HG03045 (cell line): ENCODE measurements at regions not wholly inside any gene's neighbourhood (a gene's known extent, or its start where the extent isn't known, plus 50 kb on each side); places are given as distances from the start of the nearest gene placed in this dataset.
A peak's percentile ranks its signal among the peaks of the same experiment; 100 is the strongest.

Source experiments
- ATAC-seq: cut with Tn5 transposase; IDR thresholded peaks from one replicate; pipeline ENCODE4 v1.9.1; 2021; ENCODE audit warnings: mild to moderate bottlenecking, moderate library complexity; ENCODE audit not compliant: unreplicated experiment

GRCh38 chr4:136935871-136936270 lies 596.4 kb downstream of the PCDH18 start:
- no peak for ATAC-seq

GRCh38 chr4:136935305-136935704 lies 597.0 kb downstream of the PCDH18 start:
- no peak for ATAC-seq

DNA sequence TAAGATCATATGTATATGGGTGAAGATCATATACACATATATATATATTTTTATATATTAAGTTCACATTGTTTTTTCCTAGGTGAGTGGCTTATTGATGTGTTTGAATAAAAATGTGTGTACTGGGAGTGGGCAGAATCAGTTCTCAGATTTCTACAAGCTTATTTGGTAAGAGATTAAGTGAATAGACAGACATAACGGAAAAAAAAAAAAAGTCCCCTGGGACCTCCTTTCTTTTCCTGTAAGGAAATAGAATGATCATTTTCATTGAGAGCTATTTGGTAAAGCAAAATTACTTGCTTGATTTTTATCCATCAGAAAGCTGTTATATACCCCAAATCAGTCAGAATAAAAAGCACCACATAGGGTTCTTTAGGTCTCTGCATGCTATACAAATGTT lies 597.7 kb downstream of the PCDH18 start:
- no peak for ATAC-seq

- ATAC-seq, result no peak
These were observed 600.5 kb downstream of the PCDH18 start for GRCh38 chr4:136931781-136932180.

- ATAC-seq, result no peak
These were observed 603.3 kb downstream of the PCDH18 start for GRCh38 chr4:136928957-136929411.

GRCh38 chr4:136927172-136927571 lies 605.1 kb downstream of the PCDH18 start:
- ATAC-seq, result no peak

DNA sequence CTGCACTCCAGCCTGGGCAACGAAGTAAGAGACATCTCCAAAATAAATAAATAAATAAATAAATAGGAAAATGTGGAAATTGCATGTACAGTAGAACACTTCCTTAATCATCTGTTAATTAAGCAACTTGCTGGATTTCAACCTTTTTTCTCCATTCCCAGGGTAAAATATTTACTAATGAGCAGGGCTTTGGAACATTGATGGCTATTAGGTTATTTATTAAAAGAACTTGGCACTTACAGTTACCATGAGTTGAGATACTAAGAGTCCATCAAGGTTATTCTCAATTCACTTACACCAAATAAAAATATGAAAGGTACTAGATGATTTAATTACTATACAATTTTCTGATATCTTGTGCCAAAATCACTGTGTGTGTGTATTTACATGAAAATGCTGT lies 607.1 kb downstream of the PCDH18 start:
- ATAC-seq, result no peak

DNA sequence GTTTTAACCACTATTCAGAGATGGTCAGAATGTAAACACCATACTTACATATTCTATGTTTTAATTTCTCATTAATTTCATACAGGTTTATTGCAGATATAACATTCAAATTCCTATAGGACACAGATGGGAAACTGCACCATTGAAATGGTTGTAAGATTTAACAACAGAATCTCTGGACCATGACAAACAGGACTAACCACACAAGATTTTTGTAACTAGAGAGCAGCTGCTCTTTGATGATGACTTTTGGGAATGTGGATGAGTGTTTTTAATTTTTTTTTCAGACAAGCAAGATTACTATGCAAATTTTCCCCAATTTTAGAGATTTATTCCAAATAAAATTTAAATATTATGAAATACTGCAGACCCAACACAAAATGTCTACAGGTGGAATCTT lies 610.2 kb downstream of the PCDH18 start:
- no peak for ATAC-seq

DNA sequence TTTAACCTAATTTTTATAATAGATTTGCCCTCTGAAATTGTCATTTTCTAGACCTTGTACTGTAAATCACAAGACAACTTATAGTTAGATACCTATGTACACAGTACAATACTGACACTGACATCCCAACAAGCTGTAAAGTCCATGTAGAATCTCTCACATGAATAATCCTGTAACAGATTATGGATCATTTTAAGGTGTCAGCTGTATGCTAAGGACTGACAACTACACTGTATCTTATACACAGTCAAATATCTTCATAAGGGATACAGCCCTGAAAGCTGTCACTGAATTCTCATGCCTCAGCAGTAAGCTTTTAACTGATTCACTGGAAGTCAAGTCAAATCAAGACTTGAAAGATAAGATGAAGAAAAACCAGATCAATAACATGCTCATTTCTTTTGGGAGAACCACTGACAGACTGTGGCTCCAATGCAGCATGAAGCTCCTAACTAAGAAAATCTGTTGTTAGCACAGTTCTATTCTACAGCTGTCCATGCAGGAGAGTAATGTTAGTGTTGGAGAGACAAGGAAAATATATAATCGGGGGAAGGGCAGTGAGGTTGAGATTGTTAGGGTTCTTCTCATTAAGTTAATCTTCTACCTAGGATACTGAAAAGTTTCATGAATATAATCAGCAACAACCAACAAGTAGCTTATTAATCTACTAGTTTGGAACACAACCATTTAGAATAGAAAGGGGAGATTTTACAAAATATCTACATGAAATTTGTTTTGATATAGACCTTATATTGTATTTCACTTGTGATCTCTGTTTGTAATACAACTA lies 612.0 kb downstream of the PCDH18 start:
- ATAC-seq, result no peak

GRCh38 chr4:136918772-136919171 lies 613.5 kb downstream of the PCDH18 start:
- no peak for ATAC-seq

GRCh38 chr4:136917312-136918110 lies 614.8 kb downstream of the PCDH18 start:
- no peak for ATAC-seq

- ATAC-seq, result no peak
These were observed 622.7 kb downstream of the PCDH18 start for GRCh38 chr4:136909626-136910025.

GRCh38 chr4:136908122-136908521 lies 624.2 kb downstream of the PCDH18 start:
- no peak for ATAC-seq

GRCh38 chr4:136900696-136901095 lies 631.6 kb downstream of the PCDH18 start:
- ATAC-seq, result no peak

DNA sequence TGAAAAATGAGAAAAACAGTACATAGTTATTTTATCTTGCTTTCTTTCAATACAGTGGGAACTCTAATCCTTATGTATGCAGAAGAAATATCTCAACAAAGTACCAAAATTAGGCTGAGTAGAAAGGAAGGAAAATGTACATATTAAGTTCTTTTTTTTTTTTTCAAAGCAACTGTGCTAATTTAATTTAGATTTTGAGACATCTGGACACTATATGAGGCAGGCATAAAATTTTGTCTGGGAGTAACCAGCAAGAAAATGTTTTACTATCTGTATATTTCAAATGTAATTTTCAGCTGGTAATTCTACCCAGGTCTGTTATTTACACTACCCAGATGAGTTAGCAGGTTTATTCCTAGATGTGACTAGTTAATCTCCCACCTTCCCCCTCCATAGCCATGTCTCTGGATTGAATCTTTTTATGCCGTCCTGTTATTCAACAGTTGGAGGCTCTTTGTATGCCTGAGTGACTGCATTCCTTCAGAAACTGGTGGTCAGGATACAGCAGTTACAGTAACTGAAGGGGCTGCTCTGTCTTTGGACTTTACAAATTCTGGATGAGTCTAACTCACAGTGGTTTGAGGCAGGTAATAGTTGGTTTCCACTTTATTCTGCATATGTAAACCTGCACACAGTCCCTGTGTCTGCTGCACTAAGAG lies 633.6 kb downstream of the PCDH18 start:
- ATAC-seq, result no peak

DNA sequence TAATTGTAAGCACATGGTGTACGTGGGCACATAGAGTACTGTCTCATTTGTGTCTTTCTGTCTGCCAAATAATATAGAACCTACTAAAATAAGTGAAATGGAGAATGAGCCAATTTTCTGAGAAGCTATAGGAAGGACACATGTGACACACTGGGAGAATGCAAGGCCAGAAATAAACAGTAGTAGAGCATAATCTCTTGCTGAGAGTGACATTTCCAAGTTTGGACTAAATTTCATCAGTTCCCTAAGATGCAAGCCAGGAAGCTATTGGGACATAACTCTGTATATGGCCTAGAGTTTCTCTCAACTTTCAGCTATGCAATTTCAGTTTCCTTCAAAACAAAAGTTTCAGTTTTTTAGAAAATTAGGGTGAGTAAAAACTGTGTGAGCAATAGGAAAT lies 638.7 kb downstream of the PCDH18 start:
- no peak for ATAC-seq

DNA sequence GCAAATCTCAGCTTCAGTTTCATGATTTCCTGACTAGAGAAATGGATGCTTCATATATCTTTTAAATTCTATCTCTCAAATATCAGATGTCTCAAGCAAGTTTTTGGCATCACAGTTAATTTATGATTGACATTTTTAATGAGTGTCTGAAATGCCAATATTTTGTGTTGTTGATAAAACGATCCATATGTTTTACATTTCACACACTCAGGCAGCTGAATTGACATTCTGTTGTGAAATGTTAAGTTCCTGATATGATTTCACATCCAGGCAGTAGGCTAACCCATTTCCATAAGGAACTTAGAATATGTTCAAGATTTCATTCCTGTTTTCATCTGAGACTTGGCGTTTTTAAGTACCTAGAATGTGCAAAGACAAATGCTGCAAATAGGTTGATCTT lies 650.6 kb downstream of the PCDH18 start:
- no peak for ATAC-seq

- ATAC-seq, result no peak
These were observed 658.7 kb downstream of the PCDH18 start for GRCh38 chr4:136873555-136873954.

- no peak for ATAC-seq
These were observed 664.8 kb downstream of the PCDH18 start for GRCh38 chr4:136867465-136867864.

- ATAC-seq, result no peak
These were observed 666.8 kb downstream of the PCDH18 start for GRCh38 chr4:136865526-136865925.

DNA sequence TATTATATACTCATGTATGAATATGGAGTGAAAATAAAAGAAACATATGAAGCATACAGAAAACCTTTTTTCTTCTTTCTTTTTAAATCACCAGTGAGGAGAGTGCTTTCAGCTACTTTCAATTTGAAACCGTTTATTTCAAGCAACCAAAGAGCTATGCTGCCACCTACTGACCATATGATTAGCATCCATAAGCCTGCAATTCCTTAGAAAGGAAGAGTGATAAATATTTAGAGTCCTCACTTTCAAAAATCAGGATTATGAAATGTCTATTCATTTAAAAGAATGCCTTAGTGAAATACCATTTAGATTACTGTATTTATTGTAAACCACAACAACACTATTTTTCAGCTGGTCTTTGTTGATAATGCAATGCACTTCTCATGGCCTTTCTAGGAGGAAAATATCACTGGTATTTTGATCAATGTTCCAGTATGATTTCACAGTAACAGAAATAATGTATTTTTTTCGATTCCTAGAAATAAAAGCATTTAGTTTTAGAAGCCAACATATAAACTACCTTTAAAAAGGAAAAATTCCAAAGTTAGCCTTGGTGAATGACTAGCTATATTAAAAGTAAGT lies 667.6 kb downstream of the PCDH18 start:
- peak; percentile 83 for ATAC-seq
